Ishikawa (cell line): ENCODE measurements at regions not wholly inside any gene's neighbourhood (a gene's known extent, or its start where the extent isn't known, plus 50 kb on each side); places are given as distances from the start of the nearest gene placed in this dataset.

Experiments used
- EGR1 ChIP-seq: IDR thresholded peaks from 2 replicates; pipeline ENCODE4 v1.6.1; 2012
- REST ChIP-seq: IDR thresholded peaks from 2 replicates; pipeline ENCODE4 v1.6.1; 2012; ENCODE audit warnings: low read depth, mild to moderate bottlenecking
- TAF1 ChIP-seq: IDR thresholded peaks from 2 replicates; pipeline ENCODE4 v1.6.1; 2012; ENCODE audit warnings: low read depth, mild to moderate bottlenecking
- TEAD4 ChIP-seq: IDR thresholded peaks from 2 replicates; pipeline ENCODE4 v1.6.1; 2012
- YY1 ChIP-seq: IDR thresholded peaks from 2 replicates; pipeline ENCODE4 v1.6.1; 2012; ENCODE audit warnings: low read depth

GRCh38 chr5:13498279-13498678 lies 446.2 kb downstream of the DNAH5 start:
- no peak for TF ChIP-seq REST
- TF ChIP-seq TAF1: no peak
- no peak for TF ChIP-seq TEAD4
- TF ChIP-seq EGR1: no peak
- TF ChIP-seq YY1: no peak
